ENCODE measurements at regions not wholly inside any gene's neighbourhood (a gene's known extent, or its start where the extent isn't known, plus 50 kb on each side); places are given as distances from the start of the nearest gene placed in this dataset.

- CTCF ChIA-PET: no interaction called here
- RAD21 ChIA-PET (ENCODE audit: low non-redundant PET in 1 of 2, low total read pairs in 2 of 2, uncharacterized antibody in 2 of 2, unreplicated experiment in 2 of 2): no interaction called here
- Histone ChIP-seq H3K4me1 (ENCODE audit: control insufficient read depth in 1 of 2, insufficient read depth in 2 of 2, low read length in 2 of 2) (no peaks in the 10 kb centered on the region), H3K9me2 (ENCODE audit: insufficient read depth) (no peaks in the 10 kb centered on the region), H3K9me3 (ENCODE audit: control insufficient read depth in 1 of 2, insufficient read depth in 1 of 2, low read depth in 1 of 2, low read length in 2 of 2) (no peaks in the 10 kb centered on the region), H3K79me2 (ENCODE audit: insufficient read depth, low read length) (no peaks in the 10 kb centered on the region), H3K27ac (ENCODE audit: low read depth, low read length) (no peak overlapping the region), H4K20me1 (ENCODE audit: insufficient read depth) (no peaks in the 10 kb centered on the region), H3K27me3 (ENCODE audit: insufficient read depth, low read length) (peaks cover 45% of the 10 kb centered on the region), H3K36me3 (ENCODE audit: control insufficient read depth in 1 of 2, insufficient read depth in 2 of 2, low read length in 2 of 2) (no peaks in the 10 kb centered on the region), H3K4me2 (ENCODE audit: low read length) (no peak overlapping the region), H3K4me3 (replicated peaks in 1 of 2; ENCODE audit: low read depth in 1 of 2, low read length in 2 of 2) (no peak overlapping the region), H3K9ac (ENCODE audit: low read length) (no peak overlapping the region), H2AFZ (ENCODE audit: low read depth, low read length, poor library complexity, severe bottlenecking) (no peak overlapping the region)
- ATAC-seq: no peak
- POLR2A ChIA-PET: no interaction called here
- DNase-seq (ENCODE audit: low read depth, low spot score): no peak
- intact Hi-C loops (cut with micrococcal nuclease): no loop called here
- no TSS peak for BruUV-seq (replicated peaks)
- no peak for TF ChIP-seq EZH2 (IDR thresholded peaks at IDR 0.05)
Measured at GRCh38 chr1:157356601-157357000, 195.7 kb downstream of the FCRL5 start.

- no peak overlapping the region for H3K4me3 ChIP-seq (replicated peaks in 1 of 2; ENCODE audit: low read depth in 1 of 2, low read length in 2 of 2)
- H3K36me3 ChIP-seq (ENCODE audit: control insufficient read depth in 1 of 2, insufficient read depth in 2 of 2, low read length in 2 of 2): no peaks in the 10 kb centered on the region
- no peaks in the 10 kb centered on the region for H3K4me1 ChIP-seq (ENCODE audit: control insufficient read depth in 1 of 2, insufficient read depth in 2 of 2, low read length in 2 of 2)
- H3K79me2 ChIP-seq (ENCODE audit: insufficient read depth, low read length): no peaks in the 10 kb centered on the region
- H3K9me2 ChIP-seq (ENCODE audit: insufficient read depth): no peaks in the 10 kb centered on the region
- ChIA-PET CTCF (interaction anchor here (1.9 kb wide), 1 partner anchor 10 kb away, joined by 5 read pairs; no protein-coding TSS in a partner anchor), POLR2A (no interaction called here), RAD21 (ENCODE audit: low non-redundant PET in 1 of 2, low total read pairs in 2 of 2, uncharacterized antibody in 2 of 2, unreplicated experiment in 2 of 2) (no interaction called here)
- H3K27ac ChIP-seq (ENCODE audit: low read depth, low read length): no peak overlapping the region
- no peak for ATAC-seq
- H3K9me3 ChIP-seq (ENCODE audit: control insufficient read depth in 1 of 2, insufficient read depth in 1 of 2, low read depth in 1 of 2, low read length in 2 of 2): no peaks in the 10 kb centered on the region
- DNase-seq (ENCODE audit: low read depth, low spot score): no peak
- no peak overlapping the region for H3K4me2 ChIP-seq (ENCODE audit: low read length)
- no peak overlapping the region for H3K9ac ChIP-seq (ENCODE audit: low read length)
- H3K27me3 ChIP-seq (ENCODE audit: insufficient read depth, low read length): peaks cover 54% of the 10 kb centered on the region
- H4K20me1 ChIP-seq (ENCODE audit: insufficient read depth): no peaks in the 10 kb centered on the region
- no TSS peak for BruUV-seq (replicated peaks)
- intact Hi-C loops (cut with micrococcal nuclease): no loop called here
- H2AFZ ChIP-seq (ENCODE audit: low read depth, low read length, poor library complexity, severe bottlenecking): no peak overlapping the region
- TF ChIP-seq CTCF (IDR thresholded peaks at IDR 0.05 in 2 of 3, conservative IDR thresholded peaks at IDR 0.05 in 1 of 3; ENCODE audit: borderline replicate concordance in 1 of 3, insufficient read depth in 1 of 3, low read depth in 2 of 3, low read length in 2 of 3) (no peak), POLR2A (IDR thresholded peaks at IDR 0.05; ENCODE audit: borderline replicate concordance, extremely low read depth, insufficient read depth, insufficient read length) (no peak), SRF (IDR thresholded peaks at IDR 0.05; ENCODE audit: low read depth) (no peak), FOSL1 (IDR thresholded peaks at IDR 0.05; ENCODE audit: low read depth) (no peak), TCF7L2 (IDR thresholded peaks at IDR 0.05; ENCODE audit: borderline replicate concordance, extremely low read depth, insufficient read depth, insufficient read length) (no peak), JUND (IDR thresholded peaks at IDR 0.05) (no peak), ATF3 (IDR thresholded peaks at IDR 0.05) (no peak), SP1 (IDR thresholded peaks at IDR 0.05; ENCODE audit: low read depth) (no peak), EZH2phosphoT487 (IDR thresholded peaks at IDR 0.05; ENCODE audit: borderline replicate concordance) (no peak), EGR1 (IDR thresholded peaks at IDR 0.05; ENCODE audit: low read depth) (no peak), REST (IDR thresholded peaks at IDR 0.05; ENCODE audit: low read depth) (no peak), POLR2AphosphoS5 (IDR thresholded peaks at IDR 0.05; ENCODE audit: low read depth, low read length) (no peak), ZNF274 (IDR thresholded peaks at IDR 0.05; ENCODE audit: low read depth, low read length) (no peak), ZFX (IDR thresholded peaks at IDR 0.05) (no peak), MAX (IDR thresholded peaks at IDR 0.05) (no peak), CBX3 (IDR thresholded peaks at IDR 0.05; ENCODE audit: low read depth) (no peak)
Measured at GRCh38 chr1:157353546-157353945, 198.8 kb downstream of the FCRL5 start.
